Nucleus accumbens (tissue), 56 donors: ENCODE measurements at regions not wholly inside any gene's neighbourhood (a gene's known extent, or its start where the extent isn't known, plus 50 kb on each side); places are given as distances from the start of the nearest gene placed in this dataset.

Experiments used
- DNase-seq, 56 donors: peaks; one replicate each; lab custom pipeline; 2025; lab: John Stamatoyannopoulos, UW

DNA sequence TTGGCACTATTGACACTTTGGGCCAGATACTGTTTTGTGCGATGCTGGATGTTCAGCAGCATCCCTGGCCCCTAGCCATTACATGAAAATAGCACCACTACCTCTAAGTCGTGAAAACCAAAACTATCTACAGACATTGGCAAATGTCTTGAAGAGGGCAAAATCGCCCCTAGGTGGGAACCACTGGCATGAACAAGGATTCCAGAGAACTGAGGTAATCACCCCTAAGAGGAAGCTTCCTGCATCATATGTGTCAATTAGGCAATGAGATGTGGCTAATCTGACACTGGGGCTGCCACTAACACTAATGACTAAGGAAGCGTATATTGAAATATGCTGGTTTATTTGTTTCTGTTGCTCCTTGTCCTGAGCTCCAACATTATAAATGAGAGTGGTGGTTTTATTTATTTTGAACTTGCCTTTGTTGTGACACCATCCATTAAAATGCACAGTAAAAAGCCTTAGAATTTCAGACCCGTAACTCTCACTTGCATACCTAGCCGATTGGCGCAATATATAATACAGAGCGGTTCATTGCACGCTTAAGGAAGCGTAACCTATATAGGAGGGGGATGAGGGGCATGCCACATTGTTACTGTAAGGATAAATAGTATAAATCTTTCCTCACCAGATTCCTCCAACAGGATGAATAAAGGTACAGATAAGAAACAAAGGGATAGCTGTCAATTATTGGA, 299.8 kb upstream of the CNTN4 start:
- DNase-seq: no peak

DNA sequence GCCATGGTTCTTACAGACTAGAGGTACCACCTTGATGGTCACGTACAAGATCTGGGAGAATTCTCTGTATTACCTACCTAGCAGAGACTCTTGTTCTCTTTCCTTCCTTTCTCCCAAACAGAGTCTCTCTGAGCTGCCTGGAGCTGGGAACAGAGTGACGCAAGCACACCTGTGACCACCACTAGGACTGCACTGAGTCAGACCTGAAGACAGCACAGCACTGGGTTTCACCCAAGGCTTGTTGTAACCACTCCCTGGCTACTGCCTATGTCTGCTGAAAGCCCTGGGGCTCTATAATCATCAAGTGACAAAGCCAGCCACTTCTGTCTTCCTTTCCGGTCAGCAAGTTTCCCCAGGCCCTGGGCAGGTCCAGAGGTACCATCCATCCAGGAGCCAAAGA, 293.3 kb upstream of the CNTN4 start:
- no peak for DNase-seq

- DNase-seq: no peak
Measured at GRCh38 chr3:1808590-1808989, 290.1 kb upstream of the CNTN4 start.

- no peak for DNase-seq
Measured at GRCh38 chr3:1823867-1824266, 274.8 kb upstream of the CNTN4 start.

DNA sequence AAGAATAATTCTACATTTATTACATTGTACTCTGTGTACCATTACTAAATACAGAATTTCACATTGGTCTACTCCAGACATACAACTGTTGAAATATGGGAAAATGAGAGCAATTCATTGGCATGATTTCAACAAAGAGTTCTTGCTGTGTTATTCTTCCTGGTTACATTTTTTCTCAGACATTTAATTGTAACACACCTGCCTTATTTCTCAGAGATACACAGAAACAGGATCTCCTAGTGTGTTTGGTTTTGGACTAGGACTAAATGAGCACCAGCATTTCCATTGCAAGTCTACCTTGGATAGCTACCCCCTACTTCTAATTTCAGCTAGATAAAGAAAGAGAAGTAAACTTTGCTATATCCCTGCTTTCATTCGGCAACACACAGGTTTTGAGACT, 274.3 kb upstream of the CNTN4 start:
- DNase-seq: no peak

DNA sequence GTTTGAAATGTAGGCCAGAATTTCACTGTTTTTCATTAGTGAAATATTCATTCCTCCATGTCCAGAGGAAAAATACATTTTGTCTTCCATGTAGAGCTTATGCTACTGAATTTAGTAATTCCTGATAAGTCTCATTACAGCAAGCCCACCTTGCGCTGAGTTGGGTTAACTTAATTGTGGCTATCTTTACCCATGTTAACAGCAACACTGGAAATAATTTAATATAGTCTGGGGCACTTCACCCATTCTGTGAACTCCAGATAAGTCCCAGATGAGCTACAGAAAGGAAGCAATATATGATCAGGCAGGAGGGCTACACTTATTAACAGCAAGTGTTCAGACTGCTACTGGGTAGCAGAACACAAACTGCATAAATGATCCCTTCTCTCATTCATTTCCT, 270.1 kb upstream of the CNTN4 start:
- no peak for DNase-seq

DNA sequence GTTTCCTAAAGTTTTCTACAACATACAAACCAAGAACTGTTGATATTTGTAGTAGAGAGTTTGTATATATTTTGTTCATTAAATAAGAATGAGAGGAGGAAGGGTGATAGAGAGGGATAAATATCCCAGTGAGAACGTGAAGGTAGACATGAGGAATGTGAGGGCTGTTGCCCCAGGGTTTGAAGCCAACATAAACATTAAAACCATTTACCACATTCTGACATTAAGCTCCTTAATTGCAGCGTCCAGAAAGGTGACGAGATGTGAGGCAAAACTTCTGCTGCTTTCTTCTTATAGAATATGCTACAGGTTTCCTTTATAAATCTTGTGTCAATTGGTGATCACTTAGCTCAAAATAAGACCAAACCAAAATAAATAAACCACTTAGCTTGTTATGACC, 267.8 kb upstream of the CNTN4 start:
- DNase-seq: no peak

DNA sequence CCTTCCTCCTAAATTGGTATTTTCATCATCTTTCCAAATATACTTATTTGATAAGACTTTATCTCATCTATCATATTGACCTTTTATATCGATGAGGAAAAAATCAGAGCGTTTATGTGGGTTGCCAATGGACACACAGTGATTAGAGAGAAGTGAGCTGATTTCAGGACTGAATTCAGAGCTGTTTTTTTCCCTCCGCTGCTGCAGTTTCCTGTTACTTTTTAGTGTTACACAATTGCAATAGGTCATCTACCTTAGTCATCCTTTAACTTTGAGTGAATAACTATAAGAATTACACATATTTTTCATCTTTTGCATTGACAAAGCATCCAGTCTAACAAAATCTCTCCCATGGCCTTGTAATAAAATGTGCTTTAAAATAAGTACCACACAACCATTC, 266.3 kb upstream of the CNTN4 start:
- no peak for DNase-seq

DNA sequence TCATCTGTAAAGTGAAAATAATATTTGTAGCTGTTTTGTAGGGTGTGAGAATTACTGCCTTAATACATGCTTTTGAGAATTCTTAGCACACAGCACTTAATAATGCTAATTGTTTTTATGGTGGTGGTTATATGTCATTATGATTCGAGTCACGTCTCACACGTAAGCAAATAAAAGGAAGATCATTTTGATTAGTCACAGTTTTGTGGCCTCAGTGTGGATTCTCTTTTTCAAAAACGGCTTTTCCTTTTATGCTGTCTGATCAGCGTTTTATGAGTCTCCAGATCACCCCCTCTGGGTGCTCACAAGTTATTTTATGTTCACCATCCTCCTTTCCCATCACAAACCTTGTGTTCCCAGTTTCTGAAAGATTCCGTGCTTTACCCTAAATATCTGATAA, 255.6 kb upstream of the CNTN4 start:
- no peak for DNase-seq

- no peak for DNase-seq
Measured at GRCh38 chr3:1847571-1847970, 251.1 kb upstream of the CNTN4 start.

DNA sequence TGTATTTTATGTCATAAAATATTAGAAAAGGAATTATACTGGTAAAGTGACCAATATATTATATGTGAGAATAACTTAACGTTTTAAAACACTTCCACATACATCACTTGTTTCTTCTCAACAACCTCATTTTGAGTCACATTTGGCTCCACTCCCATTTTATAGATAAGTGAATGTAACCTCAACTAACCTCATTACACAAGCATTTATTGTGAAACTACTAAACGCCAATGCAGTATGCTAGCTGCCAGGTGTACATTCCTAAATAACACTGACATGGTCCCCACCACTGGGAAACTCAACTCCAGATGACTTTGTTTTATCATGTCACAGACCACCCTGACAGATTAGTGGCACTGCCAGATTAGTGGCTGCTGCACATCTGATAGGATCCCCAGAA, 249.7 kb upstream of the CNTN4 start:
- DNase-seq: no peak

- DNase-seq: no peak
Measured at GRCh38 chr3:1852950-1853349, 245.7 kb upstream of the CNTN4 start.

- DNase-seq: no peak
Measured at GRCh38 chr3:1855841-1856240, 242.8 kb upstream of the CNTN4 start.

GRCh38 chr3:1870738-1871137, 227.9 kb upstream of the CNTN4 start:
- DNase-seq: no peak

GRCh38 chr3:1883534-1883933, 215.1 kb upstream of the CNTN4 start:
- no peak for DNase-seq

GRCh38 chr3:1892459-1892858, 206.2 kb upstream of the CNTN4 start:
- DNase-seq: no peak

- DNase-seq: no peak
Measured at GRCh38 chr3:1902416-1902815, 196.2 kb upstream of the CNTN4 start.

GRCh38 chr3:1903111-1903510, 195.6 kb upstream of the CNTN4 start:
- DNase-seq: no peak

DNA sequence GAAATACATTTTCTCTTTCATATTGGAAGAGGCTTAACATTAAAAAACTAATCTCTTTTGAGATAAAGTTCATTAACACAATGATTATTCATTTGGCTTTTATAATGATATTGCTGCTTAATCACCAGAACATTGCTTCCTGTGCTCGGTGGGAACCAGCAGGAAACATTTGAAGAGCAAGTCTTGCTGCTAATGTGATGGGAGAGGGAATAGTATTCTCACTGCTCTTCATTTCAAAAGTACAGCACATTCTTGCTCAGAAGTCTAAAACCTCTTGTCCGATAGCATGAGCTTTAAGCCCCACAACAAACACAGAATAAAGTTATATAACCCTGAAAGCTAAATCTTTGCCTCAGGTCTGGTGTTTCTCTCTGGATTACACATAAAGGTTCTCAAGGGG, 190.8 kb upstream of the CNTN4 start:
- no peak for DNase-seq

GRCh38 chr3:1908651-1909445, 189.8 kb upstream of the CNTN4 start:
- no peak for DNase-seq

DNA sequence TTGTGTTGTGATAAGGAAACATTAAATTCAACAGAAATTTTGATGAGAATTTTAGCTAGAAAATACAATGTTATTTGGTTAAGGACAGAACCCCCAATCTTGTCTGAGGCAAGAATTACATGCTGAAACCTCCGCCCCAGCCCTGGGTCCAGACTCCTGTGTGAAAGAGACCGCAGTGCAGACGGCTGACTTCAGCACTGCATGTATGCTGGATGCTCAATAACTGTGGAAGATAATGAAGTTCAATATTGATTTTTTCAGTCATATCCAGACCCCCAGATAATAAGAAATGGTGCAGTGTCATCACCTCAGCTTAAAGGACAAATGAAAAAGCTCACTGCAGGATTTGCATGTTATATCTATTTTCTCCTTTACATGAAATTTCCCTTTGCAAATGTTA, 188.3 kb upstream of the CNTN4 start:
- DNase-seq: no peak

- no peak for DNase-seq
Measured at GRCh38 chr3:1929788-1930414, 168.8 kb upstream of the CNTN4 start.
